Tibial nerve (tissue), 4 donors: ENCODE measurements at regions not wholly inside any gene's neighbourhood (a gene's known extent, or its start where the extent isn't known, plus 50 kb on each side); places are given as distances from the start of the nearest gene placed in this dataset.

Experiments used
- DNase-seq, 2 donors: peaks; one replicate each; pipeline ENCODE4 v3.0.0-alpha.2; 2019; ENCODE audit warnings: low spot score in 2 of 2
- H3K27ac ChIP-seq, 4 donors: fragments of 200-600 bp; sonication (generic) in 3 of 4; one replicate each; pipeline ENCODE4 v1.5.1; 2017 to 2019; ENCODE audit warnings: mild to moderate bottlenecking in 1 of 4
- H3K27me3 ChIP-seq, 2 donors: fragments of 200-600 bp; sonication (generic) in 1 of 2; one replicate each; pipeline versions ENCODE4 v1.5.1 to v1.6.0; 2017 to 2019
- H3K36me3 ChIP-seq, 3 donors: fragments of 200-600 bp; sonication (generic); one replicate each; pipeline ENCODE4 v1.5.1; 2018 to 2019
- H3K4me1 ChIP-seq, 4 donors: fragments of 200-600 bp; sonication (generic) in 3 of 4; one replicate each; pipeline ENCODE4 v1.5.1; 2017 to 2019
- H3K4me3 ChIP-seq, 4 donors: fragments of 200-600 bp; sonication (generic) in 3 of 4; one replicate each; pipeline ENCODE4 v1.5.1; 2017 to 2019; ENCODE audit warnings: mild to moderate bottlenecking in 1 of 4, moderate library complexity in 1 of 4
- H3K9me3 ChIP-seq, 4 donors: fragments of 200-600 bp; sonication (generic) in 3 of 4; one replicate each; pipeline ENCODE4 v1.5.1; 2017 to 2019
- EP300 ChIP-seq, 2 donors: sonication (generic); formaldehyde crosslinking; IDR thresholded peaks; one replicate each; pipeline ENCODE4 v1.6.1; 2017; ENCODE audit warnings: antibody characterized with exemption in 2 of 2, mild to moderate bottlenecking in 1 of 2
- POLR2A ChIP-seq, 2 donors: fragments of 450-650 bp; IDR thresholded peaks; one replicate each; pipeline ENCODE4 v1.6.1; 2017; ENCODE audit warnings: antibody characterized with exemption in 2 of 2, mild to moderate bottlenecking in 2 of 2, moderate library complexity in 2 of 2
- WGBS, 2 donors: methylation state at CpG; one replicate each; pipeline ENCODE4 v1.1.5; 2018; 5-methylcytosine and 5-hydroxymethylcytosine counted together
- TF ChIP-seq, protein P1 (sequence below), 5 experiments: fragments of 200-600 bp in 3 of 5; fragments of 450-650 bp in 2 of 5; sonication (generic) in 3 of 5; IDR thresholded peaks; one replicate each; pipeline ENCODE4 v1.5.1; 2016 to 2019; ENCODE audit warnings: antibody characterized with exemption in 5 of 5, mild to moderate bottlenecking in 3 of 5, moderate library complexity in 2 of 5

DNA sequence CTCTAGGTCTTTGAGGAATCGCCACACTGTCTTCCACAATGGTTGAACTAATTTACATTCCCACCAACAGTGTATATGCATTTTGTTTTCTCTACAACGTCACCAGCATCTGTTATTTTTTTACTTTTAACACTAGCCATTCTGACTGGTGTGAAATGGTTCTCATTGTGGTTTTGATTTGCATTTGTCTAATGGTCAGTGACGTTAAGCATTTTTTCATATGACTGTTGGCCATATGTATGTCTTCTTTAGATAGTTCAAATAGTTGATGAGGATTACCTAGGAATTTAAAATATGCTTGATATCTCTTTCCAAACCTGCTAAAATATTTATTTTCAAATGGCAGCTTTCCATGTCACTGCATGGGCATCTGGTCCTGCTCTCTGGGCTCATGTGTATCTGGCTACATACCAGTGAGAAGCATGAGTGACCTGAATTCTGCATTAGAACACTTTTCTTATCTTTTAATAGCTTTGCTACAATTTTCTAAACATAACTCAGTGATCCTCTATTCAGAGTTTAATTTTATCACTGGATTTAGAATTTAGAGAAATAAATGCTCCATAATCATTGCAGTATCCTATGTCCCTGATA is 95.8 kb upstream of the ADAMTS16 start:
- no peak for DNase-seq
- no peaks in the 10 kb centered on the region for H3K4me1 ChIP-seq
- H3K36me3 ChIP-seq: no peaks in the 10 kb centered on the region
- no peaks in the 10 kb centered on the region for H3K9me3 ChIP-seq
- WGBS, 2 donors: 79 to 83% methylated on average over 3 of the region's 3 CpGs
- no peaks in the 10 kb centered on the region for H3K27me3 ChIP-seq
- no peak overlapping the region for H3K27ac ChIP-seq
- H3K4me3 ChIP-seq: no peak overlapping the region
- TF ChIP-seq, protein P1, sequence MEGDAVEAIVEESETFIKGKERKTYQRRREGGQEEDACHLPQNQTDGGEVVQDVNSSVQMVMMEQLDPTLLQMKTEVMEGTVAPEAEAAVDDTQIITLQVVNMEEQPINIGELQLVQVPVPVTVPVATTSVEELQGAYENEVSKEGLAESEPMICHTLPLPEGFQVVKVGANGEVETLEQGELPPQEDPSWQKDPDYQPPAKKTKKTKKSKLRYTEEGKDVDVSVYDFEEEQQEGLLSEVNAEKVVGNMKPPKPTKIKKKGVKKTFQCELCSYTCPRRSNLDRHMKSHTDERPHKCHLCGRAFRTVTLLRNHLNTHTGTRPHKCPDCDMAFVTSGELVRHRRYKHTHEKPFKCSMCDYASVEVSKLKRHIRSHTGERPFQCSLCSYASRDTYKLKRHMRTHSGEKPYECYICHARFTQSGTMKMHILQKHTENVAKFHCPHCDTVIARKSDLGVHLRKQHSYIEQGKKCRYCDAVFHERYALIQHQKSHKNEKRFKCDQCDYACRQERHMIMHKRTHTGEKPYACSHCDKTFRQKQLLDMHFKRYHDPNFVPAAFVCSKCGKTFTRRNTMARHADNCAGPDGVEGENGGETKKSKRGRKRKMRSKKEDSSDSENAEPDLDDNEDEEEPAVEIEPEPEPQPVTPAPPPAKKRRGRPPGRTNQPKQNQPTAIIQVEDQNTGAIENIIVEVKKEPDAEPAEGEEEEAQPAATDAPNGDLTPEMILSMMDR (IDR thresholded peaks at IDR 0.05): no peak
- TF ChIP-seq POLR2A (IDR thresholded peaks at IDR 0.05) (no peak), EP300 (IDR thresholded peaks at IDR 0.05) (no peak)

DNA sequence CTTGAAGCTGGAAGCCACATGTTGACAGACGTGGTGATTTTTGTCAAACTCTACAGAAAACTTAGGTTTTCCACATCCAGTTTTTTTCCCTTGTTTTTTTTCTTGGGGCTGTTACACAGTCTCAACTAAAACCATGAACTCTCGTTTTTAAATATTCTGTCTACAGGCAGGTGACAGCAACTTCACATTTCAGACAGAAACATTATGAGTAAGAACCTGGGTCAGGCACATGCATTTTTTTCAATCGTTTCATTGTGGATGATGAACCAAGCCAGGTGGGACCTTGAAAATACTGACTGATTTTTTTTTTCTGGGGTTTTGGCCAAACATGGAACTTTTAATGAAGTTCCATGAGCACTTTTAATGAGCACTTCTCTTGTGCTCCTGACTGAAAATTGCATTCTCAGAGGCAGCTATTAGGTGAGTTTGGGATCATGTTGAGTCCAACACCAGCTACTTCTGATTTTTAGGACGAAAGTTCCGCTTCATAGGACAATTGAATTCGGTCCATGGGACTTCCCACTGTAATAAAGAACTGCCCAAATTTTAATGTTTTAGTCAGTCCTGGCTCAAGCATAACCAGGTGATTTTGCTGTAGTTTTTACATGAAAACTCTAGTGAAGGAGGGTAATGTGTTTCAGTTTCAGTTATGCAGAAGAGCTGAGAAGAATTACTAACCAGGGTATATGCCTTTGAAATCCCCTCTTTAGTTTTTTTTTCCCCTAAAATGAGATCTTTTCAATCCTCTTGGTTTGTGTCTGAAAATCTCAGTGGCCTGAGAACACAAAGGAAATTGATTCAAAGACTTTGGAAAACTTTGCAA is 93.2 kb upstream of the ADAMTS16 start:
- no peak overlapping the region for H3K27ac ChIP-seq
- WGBS, 2 donors: 79 to 88% methylated on average over 6 of the region's 6 CpGs
- no peak overlapping the region for H3K4me3 ChIP-seq
- H3K27me3 ChIP-seq: no peaks in the 10 kb centered on the region
- TF ChIP-seq, protein P1 (IDR thresholded peaks at IDR 0.05): no peak
- TF ChIP-seq EP300 (IDR thresholded peaks at IDR 0.05): no peak
- no peak for TF ChIP-seq POLR2A (IDR thresholded peaks at IDR 0.05)
- H3K4me1 ChIP-seq: no peaks in the 10 kb centered on the region
- no peaks in the 10 kb centered on the region for H3K36me3 ChIP-seq
- H3K9me3 ChIP-seq: no peaks in the 10 kb centered on the region
- no peak for DNase-seq

DNA sequence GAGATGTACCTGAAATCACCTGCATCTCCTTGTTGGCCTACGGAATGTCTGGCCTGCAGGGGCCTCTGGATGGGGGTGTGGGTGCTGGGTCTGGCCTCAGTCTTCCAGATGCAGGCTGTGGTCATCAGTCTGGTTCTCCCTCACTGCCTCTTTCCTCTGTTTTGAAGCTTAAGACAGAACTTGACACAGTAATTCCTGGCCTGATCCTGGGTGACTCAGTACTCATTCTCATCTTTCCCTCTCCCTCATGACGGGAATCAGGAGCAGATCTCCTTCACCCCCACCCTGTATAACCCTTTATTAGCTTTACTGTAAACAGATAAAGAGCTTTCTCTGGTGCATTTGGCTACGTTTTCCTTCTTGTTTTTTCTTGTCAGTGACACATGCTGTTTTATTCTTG is 89.3 kb upstream of the ADAMTS16 start:
- Histone ChIP-seq H3K27ac (no peak overlapping the region), H3K36me3 (no peaks in the 10 kb centered on the region), H3K9me3 (no peaks in the 10 kb centered on the region), H3K27me3 (no peaks in the 10 kb centered on the region), H3K4me1 (no peaks in the 10 kb centered on the region), H3K4me3 (no peak overlapping the region)
- DNase-seq: no peak
- TF ChIP-seq, protein P1 (IDR thresholded peaks at IDR 0.05): no peak
- TF ChIP-seq POLR2A (IDR thresholded peaks at IDR 0.05) (no peak), EP300 (IDR thresholded peaks at IDR 0.05) (no peak)
- WGBS, 2 donors: 51% methylated on average over 3 of the region's 3 CpGs

DNA sequence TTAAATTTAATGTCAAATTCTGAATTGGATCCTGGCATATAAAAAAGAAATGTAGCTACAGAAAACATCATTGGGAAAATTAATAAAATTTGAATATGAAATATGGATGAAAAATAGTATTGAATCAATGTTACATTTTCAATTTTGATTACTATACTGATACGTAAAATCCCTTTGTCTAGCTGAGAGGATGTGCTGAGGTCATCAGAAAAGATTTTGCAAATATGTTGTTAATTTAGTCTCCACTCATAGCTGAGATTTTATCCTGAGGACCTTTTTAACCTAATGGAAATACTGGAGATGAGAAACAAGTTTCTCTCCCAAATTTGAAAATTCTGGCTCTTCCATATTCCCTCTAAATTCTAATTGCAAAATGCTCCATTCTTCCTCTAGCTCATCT is 84.4 kb upstream of the ADAMTS16 start:
- Histone ChIP-seq H3K27ac (no peak overlapping the region), H3K9me3 (no peaks in the 10 kb centered on the region), H3K36me3 (no peaks in the 10 kb centered on the region), H3K4me1 (no peaks in the 10 kb centered on the region), H3K4me3 (no peak overlapping the region), H3K27me3 (no peaks in the 10 kb centered on the region)
- DNase-seq: no peak
- no peak for TF ChIP-seq EP300 (IDR thresholded peaks at IDR 0.05)
- TF ChIP-seq, protein P1 (IDR thresholded peaks at IDR 0.05): no peak
- TF ChIP-seq POLR2A (IDR thresholded peaks at IDR 0.05): no peak
- WGBS, 2 donors: 55 to 72% methylated on average over 1 of the region's 1 CpG

DNA sequence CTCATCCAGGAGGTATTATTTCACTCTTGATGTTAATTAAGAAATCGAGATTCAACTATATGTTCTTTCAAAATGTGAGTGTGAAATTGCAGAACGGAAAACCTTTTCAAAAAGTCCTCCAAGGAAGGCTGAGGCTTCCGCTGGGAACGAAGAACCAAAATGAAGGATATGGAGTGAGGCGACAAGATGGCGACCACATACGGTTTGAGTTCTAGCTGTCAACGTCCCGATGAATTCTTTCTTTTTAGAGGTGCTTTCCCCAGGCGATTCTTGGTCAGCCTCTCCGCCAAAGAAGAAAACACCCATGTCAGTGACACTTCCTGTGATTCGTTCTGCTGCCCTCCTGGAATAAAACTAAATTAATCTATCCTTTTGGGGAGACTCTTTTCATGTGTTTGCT is 78.3 kb upstream of the ADAMTS16 start:
- no peaks in the 10 kb centered on the region for H3K27me3 ChIP-seq
- H3K36me3 ChIP-seq: no peaks in the 10 kb centered on the region
- no peaks in the 10 kb centered on the region for H3K9me3 ChIP-seq
- 91% methylated on average over 12 of the region's 12 CpGs for WGBS, 2 donors
- peaks cover 0 to 6% (median 0%) of the 10 kb centered on the region in 4 donors for H3K4me1 ChIP-seq
- H3K4me3 ChIP-seq: no peak overlapping the region
- DNase-seq: no peak
- TF ChIP-seq POLR2A (IDR thresholded peaks at IDR 0.05): no peak
- TF ChIP-seq, protein P1 (IDR thresholded peaks at IDR 0.05): no peak
- TF ChIP-seq EP300 (IDR thresholded peaks at IDR 0.05): no peak
- H3K27ac ChIP-seq: no peak overlapping the region
